Testis (tissue), 2 donors: ENCODE measurements at regions not wholly inside any gene's neighbourhood (a gene's known extent, or its start where the extent isn't known, plus 50 kb on each side); places are given as distances from the start of the nearest gene placed in this dataset.
"Not testable (repeated sequence)": the region's sequence is repeated elsewhere in the genome, so short reads cannot be mapped to it uniquely, and the experiment has no call there.

Experiments used
- DNase-seq: peaks from one replicate; pipeline ENCODE4 v3.0.0-alpha.2; 2019
- H3K27ac ChIP-seq, 2 donors: fragments of 200-600 bp; sonication (generic); one replicate each; pipeline ENCODE4 v1.5.1; 2019
- H3K27me3 ChIP-seq: fragments of 200-600 bp; sonication (generic); one replicate; pipeline ENCODE4 v1.5.1; 2019
- H3K36me3 ChIP-seq: fragments of 200-600 bp; sonication (generic); one replicate; pipeline ENCODE4 v1.5.1; 2017; ENCODE audit warnings: low read depth; ENCODE audit errors: missing control alignments
- H3K4me1 ChIP-seq: fragments of 200-600 bp; sonication (generic); one replicate; pipeline ENCODE4 v1.5.1; 2019
- H3K4me3 ChIP-seq, 2 donors: fragments of 200-600 bp; sonication (generic); one replicate each; pipeline ENCODE4 v1.5.1; 2017 to 2019
- H3K9me3 ChIP-seq: fragments of 200-600 bp; sonication (generic); one replicate; pipeline ENCODE4 v1.5.1; 2017
- CTCF ChIP-seq, 3 experiments: fragments of 450-650 bp in 2 of 3; fragments of 200-600 bp in 1 of 3; sonication (generic) in 1 of 3; IDR thresholded peaks; one replicate each; pipeline ENCODE4 v1.5.1; 2016 to 2019; ENCODE audit warnings: antibody characterized with exemption in 3 of 3, mild to moderate bottlenecking in 2 of 3, moderate library complexity in 1 of 3
- POLR2A ChIP-seq: fragments of 450-650 bp; IDR thresholded peaks from one replicate; pipeline ENCODE4 v1.6.1; 2017; ENCODE audit warnings: antibody characterized with exemption, mild to moderate bottlenecking, moderate library complexity
- WGBS, 2 donors: methylation state at CpG; one replicate each; pipeline ENCODE4 v1.1.5; 2018; 5-methylcytosine and 5-hydroxymethylcytosine counted together
- intact Hi-C: fragments of 100-400 bp; cut with DNase I; formaldehyde crosslinking; loops from one replicate; pipeline ENCODE4 v1.15.1; 2023; ENCODE audit warnings: low total_unique reads

DNA sequence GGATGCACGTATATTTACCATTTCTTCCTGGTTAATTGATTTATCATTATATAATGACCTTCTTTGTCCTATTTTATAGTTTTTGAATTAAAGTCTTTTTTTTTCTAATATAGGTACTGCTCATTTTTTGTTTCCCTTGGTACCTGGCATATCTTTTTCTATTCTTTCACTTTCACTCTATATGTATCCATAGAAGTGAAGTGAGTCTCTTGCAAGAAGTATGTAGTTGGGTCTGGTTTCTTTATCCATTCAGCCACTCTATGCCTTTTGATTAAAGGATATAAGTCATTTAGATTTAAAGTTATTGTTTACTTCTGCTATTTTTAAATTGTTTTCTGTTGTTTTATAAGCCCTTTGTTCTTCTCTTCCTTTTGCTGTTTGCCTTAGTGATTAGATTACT lies 194.3 kb upstream of the SLITRK6 start:
- no peak overlapping the region for H3K27ac ChIP-seq
- no peaks in the 10 kb centered on the region for H3K27me3 ChIP-seq
- no peaks in the 10 kb centered on the region for H3K4me1 ChIP-seq
- 93 to 97% methylated on average over 1 of the region's 1 CpG for WGBS, 2 donors
- intact Hi-C loops, result no loop called here
- TF ChIP-seq CTCF (IDR thresholded peaks at IDR 0.05) (no peak), POLR2A (no peak)
- no peaks in the 10 kb centered on the region for H3K9me3 ChIP-seq
- no peaks in the 10 kb centered on the region for H3K36me3 ChIP-seq
- no peak for DNase-seq
- H3K4me3 ChIP-seq, result no peak overlapping the region

DNA sequence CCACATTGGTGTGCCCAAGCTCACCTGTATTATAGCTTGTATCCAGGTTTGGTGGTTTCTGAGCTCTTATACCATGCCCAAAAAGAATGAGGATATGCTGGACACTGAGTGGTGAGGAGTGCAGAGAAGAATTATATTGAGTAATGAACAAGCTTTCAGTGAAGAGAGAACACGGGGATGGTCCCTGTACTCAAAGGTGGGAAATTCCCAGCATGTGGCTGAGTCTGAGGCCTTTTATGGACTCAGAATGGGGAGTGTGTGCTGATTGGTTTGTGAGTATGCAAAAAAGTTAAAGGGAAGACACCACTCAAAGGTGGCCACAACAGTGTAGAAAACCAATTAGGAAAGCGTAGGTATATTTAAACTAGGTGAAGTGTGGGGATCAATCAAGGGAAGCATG lies 191.2 kb upstream of the SLITRK6 start:
- Histone ChIP-seq H3K36me3 (no peaks in the 10 kb centered on the region), H3K27ac (no peak overlapping the region), H3K4me3 (no peak overlapping the region), H3K9me3 (no peaks in the 10 kb centered on the region), H3K27me3 (no peaks in the 10 kb centered on the region), H3K4me1 (no peaks in the 10 kb centered on the region)
- intact Hi-C loops, result no loop called here
- TF ChIP-seq POLR2A, result no peak
- TF ChIP-seq CTCF (IDR thresholded peaks at IDR 0.05), result no peak
- 77 to 87% methylated on average over 2 of the region's 2 CpGs for WGBS, 2 donors
- no peak for DNase-seq

DNA sequence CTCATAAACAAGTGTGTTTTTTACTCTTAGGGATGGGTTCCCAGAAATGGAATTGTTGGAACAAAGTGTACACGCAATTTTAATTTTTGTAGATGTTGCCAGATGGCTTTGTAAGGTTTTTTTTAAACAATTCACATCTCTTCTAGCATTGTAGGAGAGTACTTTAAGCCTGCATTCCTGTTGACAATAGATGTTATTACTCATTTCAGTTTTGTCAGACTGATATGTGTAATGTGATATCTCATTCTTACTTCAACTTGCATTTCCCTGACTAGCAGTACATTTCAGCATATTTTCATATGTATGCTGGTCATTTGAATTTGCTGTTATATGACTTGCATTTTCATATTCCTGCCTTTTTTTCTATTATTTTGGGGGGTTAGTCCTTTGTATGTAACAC lies 186.6 kb upstream of the SLITRK6 start:
- WGBS, 2 donors, result 44 to 52% methylated on average over 1 of the region's 1 CpG
- Histone ChIP-seq H3K4me1 (no peaks in the 10 kb centered on the region), H3K27ac (no peak overlapping the region), H3K36me3 (no peaks in the 10 kb centered on the region), H3K27me3 (no peaks in the 10 kb centered on the region), H3K4me3 (no peak overlapping the region), H3K9me3 (no peaks in the 10 kb centered on the region)
- no peak for DNase-seq
- intact Hi-C loops, result no loop called here
- TF ChIP-seq CTCF (IDR thresholded peaks at IDR 0.05) (no peak), POLR2A (no peak)

GRCh38 chr13:85982102-85982501 lies 182.9 kb upstream of the SLITRK6 start:
- intact Hi-C loops, result no loop called here
- H3K27ac ChIP-seq, result no peak overlapping the region
- no peak for DNase-seq
- WGBS, 2 donors, result 91 to 93% methylated on average over 3 of the region's 3 CpGs
- no peaks in the 10 kb centered on the region for H3K9me3 ChIP-seq
- no peak overlapping the region for H3K4me3 ChIP-seq
- TF ChIP-seq POLR2A (no peak), CTCF (IDR thresholded peaks at IDR 0.05) (no peak)
- no peaks in the 10 kb centered on the region for H3K4me1 ChIP-seq
- no peaks in the 10 kb centered on the region for H3K27me3 ChIP-seq
- H3K36me3 ChIP-seq, result no peaks in the 10 kb centered on the region

DNA sequence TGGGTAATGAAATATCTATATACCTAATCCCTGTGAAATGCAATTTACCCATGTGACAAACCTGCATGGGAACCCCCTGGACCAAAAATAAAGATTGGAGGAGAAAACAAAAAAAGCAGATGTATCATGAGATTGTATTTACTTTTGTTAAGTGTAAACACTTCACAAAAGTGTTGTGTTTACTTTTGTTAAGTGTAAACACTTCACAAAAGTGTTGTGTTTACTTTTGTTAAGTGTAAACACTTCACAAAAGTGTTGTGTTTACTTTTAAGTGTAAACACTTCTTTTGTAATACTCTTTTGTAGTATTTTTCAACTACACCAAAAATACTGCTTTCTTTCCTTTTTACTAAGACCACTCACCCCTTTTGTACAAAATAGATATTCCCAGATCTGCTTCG lies 181.2 kb upstream of the SLITRK6 start:
- H3K27ac ChIP-seq, H3K9me3 ChIP-seq, H3K4me3 ChIP-seq, H3K4me1 ChIP-seq, intact Hi-C loops, H3K36me3 ChIP-seq, DNase-seq, H3K27me3 ChIP-seq: not testable (repeated sequence)
- 88% methylated on average over 1 of the region's 1 CpG for WGBS, 2 donors
